ENCODE measurements at regions not wholly inside any gene's neighbourhood (a gene's known extent, or its start where the extent isn't known, plus 50 kb on each side); places are given as distances from the start of the nearest gene placed in this dataset.

- H3K4me1 Mint-ChIP-seq, result no peaks in the 10 kb centered on the region
- TF ChIP-seq, protein P1, sequence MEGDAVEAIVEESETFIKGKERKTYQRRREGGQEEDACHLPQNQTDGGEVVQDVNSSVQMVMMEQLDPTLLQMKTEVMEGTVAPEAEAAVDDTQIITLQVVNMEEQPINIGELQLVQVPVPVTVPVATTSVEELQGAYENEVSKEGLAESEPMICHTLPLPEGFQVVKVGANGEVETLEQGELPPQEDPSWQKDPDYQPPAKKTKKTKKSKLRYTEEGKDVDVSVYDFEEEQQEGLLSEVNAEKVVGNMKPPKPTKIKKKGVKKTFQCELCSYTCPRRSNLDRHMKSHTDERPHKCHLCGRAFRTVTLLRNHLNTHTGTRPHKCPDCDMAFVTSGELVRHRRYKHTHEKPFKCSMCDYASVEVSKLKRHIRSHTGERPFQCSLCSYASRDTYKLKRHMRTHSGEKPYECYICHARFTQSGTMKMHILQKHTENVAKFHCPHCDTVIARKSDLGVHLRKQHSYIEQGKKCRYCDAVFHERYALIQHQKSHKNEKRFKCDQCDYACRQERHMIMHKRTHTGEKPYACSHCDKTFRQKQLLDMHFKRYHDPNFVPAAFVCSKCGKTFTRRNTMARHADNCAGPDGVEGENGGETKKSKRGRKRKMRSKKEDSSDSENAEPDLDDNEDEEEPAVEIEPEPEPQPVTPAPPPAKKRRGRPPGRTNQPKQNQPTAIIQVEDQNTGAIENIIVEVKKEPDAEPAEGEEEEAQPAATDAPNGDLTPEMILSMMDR (IDR thresholded peaks at IDR 0.05), result no peak
- peaks cover 20% of the 10 kb centered on the region for H3K27me3 Mint-ChIP-seq (ENCODE audit: low read depth, poor library complexity)
- H3K36me3 Mint-ChIP-seq (ENCODE audit: low read depth), result no peaks in the 10 kb centered on the region
- no peaks in the 10 kb centered on the region for H3K9me3 Mint-ChIP-seq
- no peak overlapping the region for H3K4me3 Mint-ChIP-seq
- no peak overlapping the region for H3K27ac Mint-ChIP-seq
- DNase-seq, result no peak
These were observed 173.1 kb downstream of the ADRA2A start for GRCh38 chr10:111249925-111250324.

DNA sequence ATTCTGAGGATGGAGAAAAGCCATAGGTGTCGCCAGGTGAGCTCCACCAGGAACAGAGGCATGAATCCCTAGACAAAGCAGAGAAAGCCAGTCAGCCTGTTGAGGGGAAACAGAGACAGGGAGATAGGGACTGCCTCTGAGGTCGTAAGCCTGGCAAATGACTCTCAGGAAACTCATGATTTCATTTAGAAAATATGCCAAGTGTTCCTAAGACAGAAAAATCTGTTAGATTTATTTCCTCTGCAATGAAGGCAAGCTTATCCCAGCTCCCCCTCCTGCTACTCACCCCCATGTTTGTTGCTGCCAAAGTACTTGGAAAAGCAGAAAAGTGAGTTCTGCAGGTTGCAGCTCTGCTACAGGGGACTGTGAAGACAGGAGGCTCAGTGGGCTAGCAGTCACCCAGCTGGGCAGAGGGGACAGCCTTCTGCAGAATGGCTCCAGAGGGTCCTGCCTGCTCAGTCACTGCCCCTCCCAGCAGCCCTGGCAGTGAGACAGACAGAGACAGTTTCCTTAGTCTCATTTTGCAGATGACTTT is 184.3 kb downstream of the ADRA2A start:
- Mint-ChIP-seq H3K27ac (no peak overlapping the region), H3K27me3 (ENCODE audit: low read depth, poor library complexity) (peaks cover 10% of the 10 kb centered on the region), H3K4me1 (no peaks in the 10 kb centered on the region), H3K9me3 (no peaks in the 10 kb centered on the region), H3K36me3 (ENCODE audit: low read depth) (no peaks in the 10 kb centered on the region), H3K4me3 (no peak overlapping the region)
- TF ChIP-seq, protein P1 (IDR thresholded peaks at IDR 0.05), result no peak
- DNase-seq, result no peak

GRCh38 chr10:111265341-111265740 is 188.5 kb downstream of the ADRA2A start:
- Mint-ChIP-seq H3K4me1 (no peaks in the 10 kb centered on the region), H3K4me3 (no peak overlapping the region), H3K27ac (no peak overlapping the region), H3K36me3 (ENCODE audit: low read depth) (no peaks in the 10 kb centered on the region), H3K27me3 (ENCODE audit: low read depth, poor library complexity) (peaks cover 13% of the 10 kb centered on the region), H3K9me3 (no peaks in the 10 kb centered on the region)
- no peak for DNase-seq
- TF ChIP-seq, protein P1 (IDR thresholded peaks at IDR 0.05), result no peak

- no peaks in the 10 kb centered on the region for H3K4me1 Mint-ChIP-seq
- DNase-seq, result no peak
- no peaks in the 10 kb centered on the region for H3K9me3 Mint-ChIP-seq
- H3K27ac Mint-ChIP-seq, result no peak overlapping the region
- no peaks in the 10 kb centered on the region for H3K36me3 Mint-ChIP-seq (ENCODE audit: low read depth)
- H3K27me3 Mint-ChIP-seq (ENCODE audit: low read depth, poor library complexity), result peaks cover 17% of the 10 kb centered on the region
- H3K4me3 Mint-ChIP-seq, result no peak overlapping the region
- TF ChIP-seq, protein P1 (IDR thresholded peaks at IDR 0.05), result no peak
These were observed 189.3 kb downstream of the ADRA2A start for GRCh38 chr10:111266165-111266564.

DNA sequence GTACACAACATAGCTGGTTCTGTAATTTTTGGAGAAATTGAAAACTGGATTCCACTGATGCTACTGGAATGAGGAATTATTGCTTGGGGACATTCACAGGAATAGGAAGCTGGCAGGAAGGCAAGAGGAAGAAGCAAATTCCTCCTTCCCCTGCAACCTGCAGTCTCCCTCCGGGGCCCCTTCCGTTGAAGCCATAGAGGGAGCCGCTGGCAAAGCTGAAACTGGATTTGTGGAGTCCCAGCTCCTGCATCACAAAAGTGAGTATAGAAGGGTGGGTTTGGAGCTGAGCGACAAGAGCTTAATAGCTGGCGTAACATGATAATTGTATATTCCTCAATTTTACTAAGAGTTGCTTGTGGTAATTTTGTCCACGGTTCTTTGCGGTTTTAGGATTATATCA is 190.8 kb downstream of the ADRA2A start:
- Mint-ChIP-seq H3K4me3 (no peak overlapping the region), H3K9me3 (no peaks in the 10 kb centered on the region), H3K27me3 (ENCODE audit: low read depth, poor library complexity) (peaks cover 17% of the 10 kb centered on the region), H3K4me1 (no peaks in the 10 kb centered on the region), H3K36me3 (ENCODE audit: low read depth) (no peaks in the 10 kb centered on the region), H3K27ac (no peak overlapping the region)
- DNase-seq, result no peak
- TF ChIP-seq, protein P1 (IDR thresholded peaks at IDR 0.05), result no peak

- TF ChIP-seq, protein P1 (IDR thresholded peaks at IDR 0.05), result no peak
- no peaks in the 10 kb centered on the region for H3K9me3 Mint-ChIP-seq
- no peak overlapping the region for H3K27ac Mint-ChIP-seq
- H3K4me3 Mint-ChIP-seq, result no peak overlapping the region
- H3K27me3 Mint-ChIP-seq (ENCODE audit: low read depth, poor library complexity), result peaks cover 21% of the 10 kb centered on the region
- no peaks in the 10 kb centered on the region for H3K4me1 Mint-ChIP-seq
- no peaks in the 10 kb centered on the region for H3K36me3 Mint-ChIP-seq (ENCODE audit: low read depth)
- no peak for DNase-seq
These were observed 196.4 kb downstream of the ADRA2A start for GRCh38 chr10:111273235-111273634.
